Right atrium auricular region (tissue), 2 donors: ENCODE measurements at regions not wholly inside any gene's neighbourhood (a gene's known extent, or its start where the extent isn't known, plus 50 kb on each side); places are given as distances from the start of the nearest gene placed in this dataset.

ENCODE experiments used
- DNase-seq: peaks from one replicate; pipeline ENCODE4 v3.0.0-alpha.2; 2019; ENCODE audit warnings: low spot score
- H3K27ac ChIP-seq, 2 donors: fragments of 200-600 bp; sonication (generic); 1 replicate in 1 of 2; 2 replicates in 1 of 2; pipeline ENCODE4 v1.5.1; 2016 to 2019
- H3K27me3 ChIP-seq, 2 donors: fragments of 200-600 bp; sonication (generic); one replicate each; pipeline versions ENCODE4 v1.5.1 to v1.6.0; 2017 to 2019
- H3K36me3 ChIP-seq: fragments of 200-600 bp; sonication (generic); one replicate; pipeline ENCODE4 v1.5.1; 2016
- H3K4me1 ChIP-seq, 2 donors: fragments of 200-600 bp; sonication (generic); one replicate each; pipeline versions ENCODE4 v1.5.1 to v1.6.0; 2017 to 2019
- H3K4me3 ChIP-seq, 2 donors: fragments of 200-600 bp; sonication (generic); 1 replicate in 1 of 2; 2 replicates in 1 of 2; pipeline ENCODE4 v1.5.1; 2017 to 2019; ENCODE audit warnings: mild to moderate bottlenecking in 1 of 2, moderate library complexity in 1 of 2
- H3K9me3 ChIP-seq, 2 donors: fragments of 200-600 bp; sonication (generic); one replicate each; pipeline ENCODE4 v1.5.1; 2019
- CTCF ChIP-seq, 2 donors: fragments of 200-600 bp; sonication (generic); IDR thresholded peaks; one replicate each; pipeline ENCODE4 v1.5.1; 2019; ENCODE audit warnings: antibody characterized with exemption in 2 of 2

GRCh38 chr10:44240584-44241205, 144.2 kb downstream of the CXCL12 start:
- H3K9me3 ChIP-seq, result no peaks in the 10 kb centered on the region
- H3K4me1 ChIP-seq, result no peaks in the 10 kb centered on the region
- DNase-seq, result no peak
- H3K27me3 ChIP-seq, result no peaks in the 10 kb centered on the region
- no peak overlapping the region for H3K4me3 ChIP-seq
- H3K27ac ChIP-seq, result no peak overlapping the region
- H3K36me3 ChIP-seq, result no peaks in the 10 kb centered on the region
- TF ChIP-seq CTCF (IDR thresholded peaks at IDR 0.05), result no peak

- no peak for DNase-seq
- Histone ChIP-seq H3K36me3 (no peaks in the 10 kb centered on the region), H3K4me1 (peaks cover 0 to 7% of the 10 kb centered on the region in 2 donors), H3K27ac (no peak overlapping the region), H3K27me3 (no peaks in the 10 kb centered on the region), H3K9me3 (no peaks in the 10 kb centered on the region), H3K4me3 (no peak overlapping the region)
- TF ChIP-seq CTCF (IDR thresholded peaks at IDR 0.05), result no peak
Measured at GRCh38 chr10:44238212-44238611, 146.7 kb downstream of the CXCL12 start.

DNA sequence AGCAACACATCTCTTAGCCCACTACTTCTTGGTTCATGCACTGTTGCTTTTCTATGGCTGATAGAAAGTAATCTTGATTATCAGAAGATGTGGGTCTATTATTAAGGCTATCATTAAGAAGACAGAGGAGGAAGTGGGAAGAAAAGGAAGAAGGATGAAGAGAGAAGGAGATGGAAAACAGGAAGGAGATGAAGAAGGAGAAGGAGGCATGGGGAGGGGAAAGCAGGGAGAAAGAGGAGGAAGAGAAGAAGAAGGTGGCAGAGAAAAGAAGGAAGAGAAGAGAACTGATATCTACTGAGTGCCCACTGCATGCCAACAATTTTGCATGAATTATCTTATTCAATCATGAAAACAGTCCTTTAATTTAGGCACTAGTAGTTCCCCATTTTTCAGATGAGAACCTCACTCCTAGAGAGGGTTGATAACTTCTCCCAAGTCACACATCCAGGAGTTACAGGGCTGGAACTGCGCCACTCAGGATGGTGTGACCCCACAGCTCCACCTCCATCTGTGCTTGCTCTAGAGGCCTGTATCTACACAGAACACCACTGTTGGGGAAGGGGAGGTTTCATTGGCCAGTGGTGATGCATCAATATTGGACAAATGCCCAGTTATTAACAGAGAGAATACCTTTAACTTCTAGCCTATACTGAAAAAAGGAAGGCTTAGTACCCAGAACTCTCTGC, 147.4 kb downstream of the CXCL12 start:
- Histone ChIP-seq H3K27ac (no peak overlapping the region), H3K9me3 (no peaks in the 10 kb centered on the region)
- DNase-seq, result no peak

GRCh38 chr10:44235363-44235762, 149.5 kb downstream of the CXCL12 start:
- Histone ChIP-seq H3K4me1 (peaks cover 0 to 7% of the 10 kb centered on the region in 2 donors), H3K4me3 (no peak overlapping the region), H3K9me3 (no peaks in the 10 kb centered on the region), H3K36me3 (no peaks in the 10 kb centered on the region), H3K27ac (no peak overlapping the region), H3K27me3 (no peaks in the 10 kb centered on the region)
- no peak for DNase-seq
- no peak for TF ChIP-seq CTCF (IDR thresholded peaks at IDR 0.05)

More for the DNA sequence above, 147.4 kb downstream of the CXCL12 start:
- Histone ChIP-seq H3K4me3 (no peak overlapping the region), H3K27me3 (no peaks in the 10 kb centered on the region), H3K4me1 (peaks cover 0 to 7% of the 10 kb centered on the region in 2 donors), H3K36me3 (no peaks in the 10 kb centered on the region)
- no peak for TF ChIP-seq CTCF (IDR thresholded peaks at IDR 0.05)

DNA sequence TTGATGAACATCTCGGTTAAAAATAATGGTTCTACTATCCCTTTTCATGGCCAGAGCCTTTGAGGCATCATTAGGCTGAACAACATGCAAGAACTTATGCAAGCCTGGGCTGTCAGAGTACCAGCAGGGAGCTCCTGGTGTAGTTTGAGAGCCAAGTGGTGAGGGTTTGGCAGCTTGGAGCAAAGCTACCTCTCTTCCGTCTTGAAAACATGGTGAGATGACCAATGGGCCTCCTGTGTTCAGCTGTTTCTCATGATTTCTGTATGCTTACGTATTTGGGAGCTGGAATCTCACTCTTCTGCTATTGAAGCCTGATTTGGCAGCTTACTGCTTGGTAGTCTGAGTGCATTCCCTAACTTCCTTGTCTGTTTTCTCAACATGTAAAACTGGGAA, 150.4 kb downstream of the CXCL12 start:
- Histone ChIP-seq H3K36me3 (no peaks in the 10 kb centered on the region), H3K4me1 (peaks cover 0 to 7% of the 10 kb centered on the region in 2 donors), H3K27me3 (no peaks in the 10 kb centered on the region), H3K9me3 (no peaks in the 10 kb centered on the region), H3K27ac (no peak overlapping the region), H3K4me3 (no peak overlapping the region)
- DNase-seq, result no peak
- TF ChIP-seq CTCF (IDR thresholded peaks at IDR 0.05), result no peak
